HCEC 1CT (cell line): ENCODE measurements at regions not wholly inside any gene's neighbourhood (a gene's known extent, or its start where the extent isn't known, plus 50 kb on each side); places are given as distances from the start of the nearest gene placed in this dataset.
A peak's percentile ranks its signal among the peaks of the same experiment; 100 is the strongest.
"Not testable (repeated sequence)": the region's sequence is repeated elsewhere in the genome, so short reads cannot be mapped to it uniquely, and the experiment has no call there.

Experiments used
- DNase-seq: peaks from one replicate; pipeline ENCODE4 v3.0.0-alpha.2; 2017

DNA sequence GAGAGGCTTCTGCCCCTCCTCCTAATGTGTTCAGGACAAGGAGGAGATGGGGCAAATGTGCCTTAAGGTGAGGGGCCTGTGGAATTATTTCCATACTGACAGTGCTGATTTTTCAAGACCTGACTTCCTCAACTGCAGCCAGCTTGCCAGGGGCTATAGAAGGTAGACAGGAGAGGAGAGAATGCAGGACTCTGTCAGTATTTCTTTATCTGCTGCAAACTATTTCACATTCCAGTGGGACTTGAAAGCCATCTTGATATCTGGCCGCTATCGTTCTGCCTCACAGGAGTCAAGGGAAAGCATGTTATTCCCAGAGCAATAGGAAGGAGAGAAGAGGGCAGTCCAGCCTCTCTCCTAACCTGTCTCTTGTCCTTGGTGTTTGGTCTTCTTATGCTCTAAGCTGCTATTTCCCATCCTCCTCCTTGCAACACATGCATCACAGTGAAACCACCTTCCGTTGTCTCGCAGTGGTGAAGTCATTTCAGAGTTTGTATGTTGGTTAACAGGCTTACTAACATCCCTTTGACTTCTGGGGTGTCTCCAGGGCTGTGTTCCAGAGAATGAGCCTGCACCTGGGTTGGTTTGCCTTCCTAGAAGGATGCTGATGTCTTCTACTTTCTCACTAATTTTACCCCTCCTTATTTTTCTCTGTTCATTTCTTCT is 95.1 kb upstream of the MRPS22 start:
- DNase-seq = no peak

DNA sequence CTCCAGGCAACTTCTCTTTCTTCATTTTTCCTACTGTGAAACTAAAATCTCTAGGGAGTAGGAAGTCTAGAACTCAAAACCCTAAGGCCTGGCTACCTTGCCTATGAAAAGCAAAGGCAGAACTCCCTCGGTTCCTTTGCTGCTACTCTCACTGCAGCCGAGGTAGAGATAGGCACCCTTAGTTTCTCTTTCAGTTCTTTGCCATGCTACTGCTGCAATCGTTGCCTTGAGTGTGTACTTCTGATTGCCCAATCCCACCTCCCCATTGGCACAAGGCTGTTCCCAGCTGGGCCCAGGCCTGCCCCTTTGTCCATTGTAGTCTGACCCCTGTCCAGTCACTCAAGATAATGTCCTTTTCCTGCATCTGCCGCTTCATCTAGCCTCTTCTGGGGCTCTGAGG is 92.3 kb upstream of the MRPS22 start:
- no peak for DNase-seq

DNA sequence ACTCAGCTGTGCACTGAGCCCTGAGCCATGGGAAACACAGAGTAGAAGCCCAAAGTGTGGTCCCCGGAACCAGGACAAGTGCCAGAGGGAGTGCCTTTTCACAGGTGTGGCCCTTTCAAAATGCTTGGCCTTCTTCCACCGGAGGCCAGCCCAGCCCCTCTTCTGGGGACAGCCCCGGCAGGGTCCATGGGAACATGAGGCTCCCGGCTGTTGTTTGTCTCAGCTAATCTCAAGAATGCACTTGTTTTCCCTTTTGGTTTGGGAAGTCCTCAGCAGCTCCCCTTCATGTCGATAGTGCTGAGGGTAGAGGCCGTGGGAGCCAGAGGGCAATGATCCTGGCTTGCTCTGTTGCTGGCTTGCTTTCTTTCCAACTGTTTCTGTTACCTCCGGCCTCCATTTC is 91.1 kb upstream of the MRPS22 start:
- no peak for DNase-seq

DNA sequence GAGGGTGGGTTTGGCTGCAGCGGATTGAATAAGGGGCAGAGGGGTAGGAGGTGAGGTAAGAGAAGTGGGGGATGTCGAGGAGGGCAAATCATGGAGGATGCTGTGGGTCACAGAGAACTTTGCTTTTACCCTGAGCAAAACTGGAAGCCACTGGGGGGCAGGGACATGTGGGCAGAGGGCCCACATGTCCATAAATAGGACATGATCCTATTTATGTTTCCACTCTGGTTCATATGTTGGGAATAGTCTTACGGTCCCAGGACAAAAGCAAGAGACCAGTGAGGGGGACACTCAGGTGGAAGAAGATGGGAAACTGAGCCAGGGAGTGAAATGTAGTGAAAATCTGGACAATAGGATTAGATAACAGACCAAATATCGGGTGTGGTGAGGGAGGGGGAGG is 85.5 kb upstream of the MRPS22 start:
- DNase-seq = no peak

DNA sequence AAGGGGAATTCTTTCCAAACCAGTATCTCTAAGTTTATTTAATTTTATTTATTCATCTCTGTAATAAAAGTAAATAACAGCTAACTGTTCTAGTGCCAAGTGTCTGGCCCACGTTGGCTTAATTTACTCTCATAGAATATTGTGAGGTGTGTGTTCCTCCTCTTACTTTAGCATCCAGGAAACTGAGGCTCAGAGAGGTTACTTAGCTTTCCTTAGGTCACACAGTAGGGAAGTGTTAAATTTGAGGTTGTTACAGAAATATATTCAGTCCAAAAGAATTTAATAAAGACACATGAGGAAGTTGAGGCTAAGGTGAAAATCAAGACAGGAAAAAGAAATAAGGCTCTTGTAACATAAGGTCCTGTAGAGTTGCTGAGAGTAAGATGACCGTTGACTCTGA is 84.4 kb upstream of the MRPS22 start:
- DNase-seq = no peak

DNA sequence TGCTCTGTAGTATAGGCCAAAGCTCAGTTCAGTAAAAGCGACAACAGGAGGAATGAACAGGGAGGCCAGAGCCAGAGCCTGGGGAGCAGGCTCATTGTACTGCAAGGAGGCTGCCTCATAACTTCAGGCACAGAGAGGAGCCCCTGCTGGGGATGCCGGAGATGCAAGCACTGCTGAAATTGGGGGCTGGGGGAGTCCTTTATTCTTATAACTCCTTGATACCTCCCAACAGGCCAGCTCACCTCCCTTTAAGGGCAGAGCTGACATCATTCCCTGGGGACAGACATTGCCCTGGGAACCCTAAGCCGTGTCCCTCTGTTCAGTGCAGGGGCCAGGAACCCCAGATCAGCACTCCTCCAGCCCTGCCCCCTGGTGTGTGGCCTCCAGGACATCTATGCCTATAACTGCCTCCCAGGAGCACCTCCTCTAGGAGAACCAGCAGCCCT is 83.8 kb upstream of the MRPS22 start:
- DNase-seq = no peak

DNA sequence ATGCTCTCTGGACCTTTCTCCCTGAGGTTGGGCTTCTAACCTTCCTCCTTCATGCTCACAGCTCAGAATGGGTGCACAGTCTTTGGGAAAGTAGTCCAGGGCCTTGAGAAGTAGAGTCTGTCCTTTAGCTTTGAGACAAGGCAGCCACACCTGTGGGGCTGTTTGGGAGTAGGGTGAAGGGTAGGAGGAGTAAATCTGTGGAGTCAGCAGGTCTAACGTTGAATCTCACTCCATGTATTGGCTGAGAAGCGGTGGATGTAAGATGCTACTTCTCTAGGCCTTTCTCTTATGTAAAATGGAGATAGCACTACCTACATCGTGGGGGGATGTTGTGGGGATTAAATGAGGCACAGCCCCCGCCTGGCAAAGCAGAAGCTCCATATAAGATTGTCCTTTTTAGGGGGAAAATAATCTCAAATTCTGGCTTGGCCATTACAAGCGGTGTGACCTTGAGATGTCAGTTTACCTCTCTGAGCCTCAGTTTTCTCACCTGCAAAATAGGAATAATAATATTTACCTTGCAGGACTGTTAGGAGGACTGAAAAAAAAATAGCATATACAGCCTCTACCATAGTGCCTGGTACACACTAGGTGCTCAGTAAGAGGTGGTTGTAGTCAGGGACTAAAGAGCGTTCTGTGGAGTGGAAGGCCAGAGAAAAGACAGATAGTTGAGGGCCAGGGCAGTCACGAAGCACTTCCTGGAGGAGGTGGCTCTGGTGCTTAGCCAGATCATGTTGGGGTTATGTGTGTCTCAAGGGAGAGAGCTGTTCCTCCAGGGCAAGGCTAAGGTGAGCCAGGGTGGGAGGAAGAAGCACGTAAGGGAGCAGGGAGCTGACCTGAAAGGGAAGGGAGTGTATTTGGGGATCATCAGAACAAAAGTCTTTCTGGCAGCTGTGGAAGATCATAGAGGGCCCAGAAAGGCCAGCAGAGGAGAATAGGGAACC is 82.8 kb upstream of the MRPS22 start:
- no peak for DNase-seq

DNA sequence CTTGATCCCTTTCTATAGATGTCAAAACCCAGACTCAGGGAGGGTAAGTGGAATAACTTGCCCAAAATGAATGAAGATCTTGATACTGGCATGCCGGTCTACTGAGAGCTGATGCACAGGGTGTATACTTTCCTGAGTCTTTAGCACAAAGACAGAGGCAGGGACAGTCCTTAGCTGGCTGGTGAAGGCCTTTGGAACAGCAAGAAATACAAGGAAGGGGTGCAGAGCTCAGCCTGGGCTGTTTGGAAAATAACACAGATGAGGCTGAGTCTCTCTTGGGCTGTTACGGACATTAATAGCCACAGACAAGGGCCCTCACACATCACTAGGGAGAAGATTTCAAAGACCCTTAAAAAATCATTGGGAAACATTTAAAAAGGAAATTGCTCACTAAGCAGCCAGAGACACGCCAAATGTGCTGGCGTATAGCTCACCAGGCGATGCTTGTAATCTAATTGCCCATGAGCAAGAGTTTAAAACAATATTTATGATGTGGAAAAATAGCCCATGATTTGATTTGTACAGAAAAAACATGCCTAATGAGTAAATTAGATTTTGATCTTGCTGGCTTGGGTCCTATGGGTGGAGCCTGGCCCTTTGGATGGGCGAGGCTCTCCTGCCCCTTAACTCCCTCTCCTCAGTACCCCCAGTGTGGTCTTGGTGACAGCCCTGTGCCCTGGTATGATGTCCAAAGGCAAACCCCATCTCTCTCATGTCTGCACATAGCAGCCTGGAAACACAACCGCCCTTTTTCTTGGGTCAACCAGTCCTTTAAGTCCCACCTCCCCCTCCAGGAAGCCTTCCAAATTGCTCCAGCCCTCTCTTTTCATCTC is 81.8 kb upstream of the MRPS22 start:
- DNase-seq = no peak

DNA sequence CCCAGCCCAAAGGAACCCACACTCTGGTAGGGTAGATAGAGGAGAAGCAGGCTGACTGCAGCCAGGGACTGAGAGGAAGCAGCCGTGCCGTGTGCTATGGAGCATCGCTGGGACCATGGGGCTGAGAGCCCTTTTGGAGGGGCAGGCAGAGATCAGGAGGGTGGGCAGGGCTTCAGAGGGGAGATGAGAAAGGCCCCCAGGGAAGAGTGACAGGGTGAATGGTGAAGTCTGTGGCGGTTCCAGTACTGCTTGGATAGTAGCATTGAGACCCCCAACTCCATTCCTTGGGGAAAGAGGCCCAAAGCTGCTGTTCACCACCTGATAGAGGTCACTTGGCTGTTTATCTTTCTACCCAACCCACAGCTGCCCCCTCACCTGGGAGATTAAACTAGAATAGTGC is 80.0 kb upstream of the MRPS22 start:
- no peak for DNase-seq

DNA sequence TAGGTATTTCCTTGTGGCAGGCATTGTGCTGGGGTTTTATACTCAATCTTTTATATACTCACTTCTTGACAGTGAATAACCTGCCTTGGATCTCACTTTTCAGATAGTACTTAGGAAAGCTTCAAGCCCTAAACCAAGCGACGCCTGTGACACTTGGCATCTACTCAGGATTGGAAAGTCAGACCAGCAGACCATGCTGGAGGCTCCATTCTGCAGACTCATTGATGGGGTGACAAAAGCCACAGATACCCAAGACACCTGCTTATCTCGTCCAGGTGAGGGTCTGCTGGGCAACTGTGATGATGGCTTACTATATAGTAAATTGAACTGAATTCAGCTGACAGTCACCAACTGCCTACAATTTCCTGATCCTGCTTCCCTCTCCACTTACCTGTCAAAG is 79.4 kb upstream of the MRPS22 start:
- no peak for DNase-seq

DNA sequence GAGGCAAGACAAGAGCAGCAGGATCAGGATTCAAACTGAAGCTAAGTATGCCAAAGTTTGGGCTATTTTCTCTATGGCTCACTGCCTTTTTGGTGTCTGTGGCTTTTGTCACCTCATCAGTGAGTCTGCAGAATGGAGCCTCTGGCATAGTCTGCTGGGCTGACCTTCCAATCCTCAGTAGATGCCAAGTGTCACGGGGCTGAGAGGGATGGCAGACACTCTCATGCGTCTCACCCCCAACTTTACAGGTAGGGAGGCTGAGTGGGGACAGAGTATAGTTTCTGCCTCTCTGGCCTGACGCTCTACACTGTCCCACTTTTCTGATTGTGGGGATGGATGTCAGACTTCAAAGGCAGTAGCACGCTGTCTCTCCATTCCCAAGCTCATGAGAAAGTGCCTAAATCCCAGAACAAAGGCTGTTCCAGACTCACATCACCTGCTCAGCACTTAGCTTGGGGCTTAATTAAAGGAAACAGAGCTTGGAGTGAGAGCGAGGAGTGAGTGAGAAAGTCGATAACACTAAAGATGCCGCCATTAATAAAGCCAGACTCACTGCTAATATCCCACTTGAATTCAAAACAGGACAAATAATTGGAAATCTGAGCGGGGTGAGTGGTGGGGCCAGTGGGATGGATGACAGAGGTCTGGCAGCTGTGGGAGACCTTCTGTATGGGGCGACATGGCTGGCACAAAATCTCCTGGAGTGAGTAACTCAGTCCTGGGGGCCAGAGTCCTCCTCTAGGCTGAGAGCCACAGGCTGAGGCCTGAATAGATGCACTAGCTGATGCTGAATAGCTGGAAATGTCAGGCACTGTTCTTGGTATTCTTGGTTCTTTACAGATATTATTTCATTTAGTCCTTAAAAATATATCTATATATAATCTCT is 78.4 kb upstream of the MRPS22 start:
- DNase-seq = no peak

DNA sequence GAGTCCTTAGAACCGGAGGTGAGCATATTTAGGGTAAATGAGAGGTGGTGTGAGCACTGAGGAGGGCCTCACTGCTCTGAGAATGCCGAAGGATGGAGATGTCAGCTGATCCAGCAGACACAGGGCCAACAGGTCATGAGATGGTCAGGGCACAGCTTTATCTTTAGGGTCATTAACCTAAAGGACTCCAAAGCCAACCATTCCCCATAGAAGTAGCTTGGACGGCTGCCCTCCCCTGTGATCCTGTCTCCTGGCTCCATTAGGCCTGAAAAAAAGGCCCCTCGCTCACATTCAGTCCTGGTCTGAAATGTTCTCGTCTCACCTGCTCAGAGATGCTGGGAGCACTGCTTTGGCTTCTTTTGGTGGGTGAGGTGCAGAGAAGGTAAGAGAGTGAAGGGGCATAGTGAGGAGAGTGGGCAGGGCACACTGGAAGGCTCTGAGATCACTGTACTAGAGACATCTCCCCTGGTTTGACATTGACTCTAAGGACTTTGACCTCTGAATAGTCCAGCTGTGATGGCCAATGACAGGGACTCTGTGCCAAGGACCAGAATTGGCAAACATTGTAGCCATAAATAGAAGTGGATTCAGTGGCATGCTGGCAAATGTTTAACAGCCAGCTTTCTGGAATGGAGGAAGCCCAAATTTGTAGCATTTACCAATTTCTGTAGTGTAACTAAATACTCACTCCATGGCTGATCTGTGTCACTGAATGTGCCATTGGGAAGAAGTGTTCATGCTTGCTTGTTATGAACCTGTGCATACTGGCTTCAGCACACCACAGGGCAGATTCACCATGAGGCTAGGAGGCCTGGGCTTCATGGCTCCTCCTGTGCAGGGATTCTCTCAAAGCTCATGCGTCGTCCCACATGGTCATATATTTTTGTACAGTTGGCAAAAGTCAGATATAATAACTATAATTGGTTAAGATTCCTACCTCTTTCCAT is 76.2 kb upstream of the MRPS22 start:
- DNase-seq = no peak

DNA sequence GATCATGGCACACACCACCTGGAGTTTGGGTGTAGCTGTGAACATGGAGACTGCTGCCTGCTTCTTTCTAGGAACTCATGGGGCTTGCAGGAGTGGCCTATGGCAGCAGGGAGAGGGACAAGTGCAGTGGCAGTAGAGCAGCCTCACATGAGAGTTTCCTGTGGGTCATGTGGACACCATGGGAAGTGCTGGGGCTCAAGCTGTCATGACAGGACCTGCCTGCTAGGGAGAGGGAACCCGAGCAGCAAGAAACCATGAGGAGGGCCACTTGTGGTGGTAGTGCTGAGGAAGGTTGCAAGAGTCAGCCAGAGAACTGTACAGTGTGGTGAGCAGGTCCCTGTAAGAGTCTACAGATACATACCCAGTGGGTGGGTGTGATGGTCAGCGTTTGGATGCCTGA is 73.8 kb upstream of the MRPS22 start:
- DNase-seq = no peak

DNA sequence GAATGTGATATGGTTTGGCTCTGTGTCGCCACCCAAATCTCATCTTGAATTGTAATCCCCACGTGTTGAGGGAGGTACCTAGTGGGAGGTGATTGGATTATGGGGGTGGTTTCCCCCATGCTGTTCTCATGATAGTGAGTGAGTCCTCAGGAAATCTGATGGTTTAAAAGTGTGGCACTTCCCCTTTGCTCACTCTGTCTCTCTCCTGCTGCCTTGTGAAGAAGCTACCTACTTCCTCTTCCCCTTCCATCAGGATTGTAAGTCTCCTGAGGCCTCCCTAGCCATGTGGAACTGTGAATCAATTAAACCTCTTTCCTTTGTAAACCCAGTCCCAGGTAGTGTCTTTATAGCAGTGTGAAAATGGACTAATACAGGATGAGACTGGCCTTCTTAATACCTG is 73.2 kb upstream of the MRPS22 start:
- not testable (repeated sequence) for DNase-seq

DNA sequence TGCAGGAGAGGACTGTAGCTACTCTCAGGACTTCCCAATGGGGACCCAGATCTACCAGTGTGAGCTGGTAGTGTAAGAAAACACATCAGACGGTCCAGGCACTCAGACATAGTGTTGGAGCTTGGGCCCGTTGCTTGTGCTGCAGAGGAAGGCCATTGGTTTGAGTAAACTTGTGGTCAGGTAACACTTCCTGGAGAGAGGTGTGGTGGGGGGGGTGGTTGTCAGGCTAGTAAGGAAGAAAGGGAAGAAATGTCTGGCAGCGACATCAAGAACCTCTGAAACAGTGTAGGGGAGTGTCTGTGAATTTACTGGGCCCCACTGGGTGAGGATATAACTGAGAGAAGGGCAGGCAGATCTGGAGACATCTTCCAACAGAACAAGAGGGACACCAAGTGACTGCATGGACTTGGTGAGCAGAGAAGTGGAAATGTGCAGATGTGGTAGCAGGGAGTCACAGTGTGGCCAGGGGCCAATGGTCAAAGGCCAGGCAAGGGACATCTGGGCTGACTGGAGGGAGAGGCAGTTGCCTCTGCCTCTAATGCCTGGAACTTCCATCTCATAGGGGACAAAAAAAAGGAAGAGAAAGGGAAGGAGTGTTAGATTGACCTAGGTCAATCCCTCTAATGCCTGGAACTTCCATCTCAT is 63.7 kb upstream of the MRPS22 start:
- no peak for DNase-seq

DNA sequence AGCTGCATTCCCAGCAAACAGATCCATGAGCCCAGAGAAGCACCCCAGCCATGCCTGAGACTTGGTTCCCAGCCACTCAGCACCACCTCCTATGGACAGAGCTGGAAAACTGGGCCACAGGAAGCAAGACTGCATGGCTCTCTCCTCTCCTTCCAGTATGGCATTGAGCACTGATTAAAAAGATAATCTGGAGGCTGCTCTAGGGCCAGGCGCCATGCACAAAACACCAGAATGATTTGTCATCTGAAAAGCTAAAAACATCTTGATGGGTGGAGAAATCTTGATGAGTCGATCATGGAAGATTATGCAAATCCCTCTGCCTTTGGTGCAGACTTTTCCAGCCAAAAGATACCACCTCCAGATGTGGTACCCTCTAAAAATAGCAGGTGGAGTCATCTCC is 62.7 kb upstream of the MRPS22 start:
- DNase-seq = peak; percentile 61

DNA sequence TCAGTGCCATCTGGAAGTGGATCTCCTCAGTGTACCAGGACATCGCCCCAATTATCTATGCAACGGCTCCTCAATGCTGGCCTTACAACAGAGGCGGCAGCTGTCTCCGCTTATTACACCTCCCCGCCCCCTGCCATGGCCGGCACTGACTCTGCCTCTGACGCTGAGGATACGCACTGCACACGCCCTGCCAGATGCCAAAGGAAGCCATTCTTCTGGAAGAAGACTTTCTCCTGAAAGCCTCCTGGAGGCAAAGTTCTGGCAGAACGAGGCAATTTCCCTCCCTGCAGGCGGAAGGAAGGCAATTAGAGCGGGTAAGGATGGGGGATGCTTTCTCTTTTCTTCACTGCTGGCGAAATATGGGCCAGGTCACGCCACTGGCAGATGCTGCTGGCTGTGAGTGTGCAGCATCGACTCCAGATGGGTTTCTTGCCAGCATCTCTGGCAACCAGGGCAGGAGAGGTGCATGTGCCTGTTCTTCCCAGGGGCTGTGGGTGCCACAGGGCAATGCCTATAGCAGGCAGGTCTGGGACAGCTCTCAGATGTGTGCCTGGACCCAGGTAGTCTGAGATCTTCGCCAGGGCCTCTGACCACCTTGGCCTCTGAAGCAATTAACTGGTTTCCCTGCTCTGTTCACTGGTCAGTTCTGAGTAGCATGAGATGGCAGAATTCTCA is 62.2 kb upstream of the MRPS22 start:
- no peak for DNase-seq

DNA sequence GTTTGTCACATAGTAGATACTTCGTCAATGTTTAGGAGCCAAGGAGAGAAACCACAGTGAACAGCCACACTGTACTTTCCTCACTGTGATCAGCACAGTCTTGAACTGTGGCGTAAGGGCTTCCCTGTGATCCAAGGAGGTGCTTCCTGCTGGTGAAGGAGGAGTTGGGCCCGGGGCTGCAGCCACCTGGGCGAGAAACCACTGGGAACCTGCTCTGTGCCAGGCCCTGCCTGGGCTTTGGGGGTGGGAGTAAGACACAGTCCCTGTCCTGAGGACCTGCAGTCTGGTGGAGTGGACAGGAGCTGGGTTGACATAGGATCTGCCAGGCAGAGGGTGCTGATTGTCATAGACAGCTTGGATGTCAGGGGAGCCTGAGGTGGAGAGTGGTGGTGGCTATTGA is 60.5 kb upstream of the MRPS22 start:
- DNase-seq = no peak

DNA sequence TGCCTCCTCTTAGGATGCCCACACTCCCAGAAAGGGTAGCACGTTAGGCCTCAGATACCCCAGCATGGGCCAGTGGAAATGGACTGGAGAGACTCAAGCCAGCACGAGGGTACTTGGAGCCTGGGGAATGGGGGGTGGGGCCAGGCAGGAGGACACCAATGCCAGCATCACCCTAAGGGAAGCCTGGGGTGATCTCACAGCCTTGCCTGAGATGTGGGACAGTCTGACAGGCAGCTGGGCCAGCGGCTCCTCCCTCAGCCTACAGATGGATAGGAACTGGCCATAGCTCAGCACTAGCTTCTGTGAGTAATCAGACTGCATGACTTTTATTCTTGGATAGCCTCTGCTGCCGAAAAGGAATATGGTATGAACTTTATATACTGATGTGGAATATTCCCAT is 59.6 kb upstream of the MRPS22 start:
- peak; percentile 26 for DNase-seq

DNA sequence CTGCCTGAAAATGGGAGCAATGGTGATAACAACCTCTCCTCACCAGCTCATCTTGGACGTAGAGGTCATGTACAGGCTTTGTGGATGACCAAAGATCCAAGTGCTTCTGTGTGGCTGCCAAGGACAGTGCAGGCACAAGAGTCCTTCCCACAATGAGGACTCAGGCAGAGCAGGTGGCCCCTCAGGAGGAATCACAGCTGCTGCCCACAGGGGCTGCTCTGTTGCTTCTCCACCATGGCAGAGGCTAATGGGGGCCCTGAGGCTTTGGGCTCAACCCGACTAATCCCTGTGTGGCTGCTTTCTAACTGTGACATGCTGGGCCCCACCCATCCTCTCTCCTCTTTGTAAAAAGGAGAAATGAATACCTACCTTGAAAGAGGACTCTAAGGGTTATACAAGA is 58.1 kb upstream of the MRPS22 start:
- DNase-seq = no peak
